Endodermal cell (in vitro differentiated cells): ENCODE measurements at regions not wholly inside any gene's neighbourhood (a gene's known extent, or its start where the extent isn't known, plus 50 kb on each side); places are given as distances from the start of the nearest gene placed in this dataset.

Source experiments
- DNase-seq: peaks from one replicate; pipeline ENCODE4 v3.0.0-alpha.2; 2017
- H3K27ac ChIP-seq: 2 replicates; pipeline ENCODE4 v1.5.1; 2013; ENCODE audit warnings: mild to moderate bottlenecking, low read depth, low read length, moderate library complexity
- H3K27me3 ChIP-seq: 2 replicates; pipeline ENCODE4 v1.6.1; 2013; ENCODE audit warnings: mild to moderate bottlenecking, low read length, moderate library complexity; ENCODE audit not compliant: insufficient read depth, control insufficient read depth, poor library complexity, severe bottlenecking
- H3K36me3 ChIP-seq: 2 replicates; pipeline ENCODE4 v1.7.0; 2013; ENCODE audit warnings: mild to moderate bottlenecking, low read length, moderate library complexity; ENCODE audit not compliant: control insufficient read depth, insufficient read depth
- H3K4me1 ChIP-seq: one replicate; pipeline ENCODE4 v1.7.0; 2013; ENCODE audit warnings: low read length; ENCODE audit not compliant: control insufficient read depth, insufficient read depth
- H3K4me3 ChIP-seq: 2 replicates; pipeline ENCODE4 v1.5.1; 2013; ENCODE audit warnings: mild to moderate bottlenecking, low read length, moderate library complexity
- H3K9ac ChIP-seq: 2 replicates; pipeline ENCODE4 v1.6.1; 2013; ENCODE audit warnings: mild to moderate bottlenecking, low read length, moderate library complexity; ENCODE audit not compliant: poor library complexity, severe bottlenecking; ENCODE audit errors: extremely low read depth
- H3K9me3 ChIP-seq: 2 replicates; pipeline ENCODE4 v1.6.1; 2013; ENCODE audit warnings: mild to moderate bottlenecking, low read length, moderate library complexity; ENCODE audit not compliant: control insufficient read depth
- H3K27ac Mint-ChIP-seq: 2 replicates; pipeline ENCODE4 v1.8.0; 2020; ENCODE audit warnings: mixed read lengths
- H3K27me3 Mint-ChIP-seq: 2 replicates; pipeline ENCODE4 v1.8.0; 2021; ENCODE audit warnings: mild to moderate bottlenecking, mixed read lengths; ENCODE audit not compliant: insufficient read depth
- H3K36me3 Mint-ChIP-seq: 2 replicates; pipeline ENCODE4 v1.8.0; 2020; ENCODE audit warnings: low read depth, mixed read lengths
- H3K4me1 Mint-ChIP-seq: 2 replicates; pipeline ENCODE4 v1.8.0; 2020; ENCODE audit warnings: mixed read lengths
- H3K4me3 Mint-ChIP-seq: 2 replicates; pipeline ENCODE4 v1.8.0; 2020; ENCODE audit warnings: mild to moderate bottlenecking, moderate library complexity, mixed read lengths
- H3K9me3 Mint-ChIP-seq: 2 replicates; pipeline ENCODE4 v1.8.0; 2020; ENCODE audit warnings: mild to moderate bottlenecking, mixed read lengths
- WGBS, 2 experiments: methylation state at CpG; one replicate each; pipeline versions ENCODE4 v1.1.5 to v1.1.7; 2013; ENCODE audit warnings: missing lambda C conversion rate in 2 of 2, mixed read lengths in 1 of 2; ENCODE audit not compliant: insufficient coverage in 1 of 2, insufficient read length in 1 of 2; 5-methylcytosine and 5-hydroxymethylcytosine counted together
- TF ChIP-seq, protein P1 (sequence below): fragments of 200-600 bp; sonication (generic); conservative IDR thresholded peaks from 2 replicates; pipeline ENCODE4 v1.5.0; 2021; ENCODE audit warnings: antibody characterized with exemption, mild to moderate bottlenecking

DNA sequence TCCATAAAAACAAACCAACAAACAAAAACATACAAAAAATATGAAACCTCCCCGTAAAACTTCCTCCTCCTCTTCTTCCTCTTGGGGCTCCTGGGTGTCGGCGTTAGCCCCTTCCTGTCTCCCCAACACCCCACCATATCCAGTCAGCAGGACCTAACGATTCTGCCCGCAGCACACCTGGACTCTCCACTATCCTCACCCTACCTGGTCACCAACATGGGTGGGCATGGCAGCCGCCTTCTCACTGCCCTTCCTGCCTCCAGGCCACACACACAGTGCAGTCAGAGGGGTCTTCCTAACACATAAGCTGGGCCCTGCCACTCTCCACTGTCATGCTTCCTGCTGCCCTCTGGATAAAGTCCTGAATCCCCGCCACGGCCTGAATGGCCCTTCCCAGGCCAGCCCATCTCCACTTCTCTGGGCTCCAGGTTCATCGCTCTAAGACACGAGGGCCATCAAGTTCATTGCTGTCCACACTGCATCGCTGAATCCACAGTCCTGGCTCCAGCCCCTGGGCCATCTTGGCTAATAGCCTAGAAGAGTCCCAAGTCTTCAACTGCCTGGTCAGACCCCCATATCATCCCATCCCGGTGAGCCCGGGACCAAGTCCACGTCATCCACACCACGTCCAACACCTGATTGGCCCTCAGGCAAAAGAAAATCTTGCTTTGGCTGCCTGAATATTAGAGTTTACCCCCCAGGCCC is 76.2 kb downstream of the IGLL1 start:
- no peak for DNase-seq
- Mint-ChIP-seq H3K36me3 (no peaks in the 10 kb centered on the region), H3K4me1 (peaks cover 16% of the 10 kb centered on the region), H3K27me3 (peaks cover 34% of the 10 kb centered on the region), H3K27ac (no peak overlapping the region), H3K9me3 (no peaks in the 10 kb centered on the region), H3K4me3 (no peak overlapping the region)
- Histone ChIP-seq H3K9me3 (no peaks in the 10 kb centered on the region), H3K4me3 (no peak overlapping the region), H3K27me3 (no peaks in the 10 kb centered on the region), H3K9ac (no peak overlapping the region), H3K36me3 (no peaks in the 10 kb centered on the region), H3K27ac (no peak overlapping the region), H3K4me1 (no peaks in the 10 kb centered on the region)
- TF ChIP-seq, protein P1, sequence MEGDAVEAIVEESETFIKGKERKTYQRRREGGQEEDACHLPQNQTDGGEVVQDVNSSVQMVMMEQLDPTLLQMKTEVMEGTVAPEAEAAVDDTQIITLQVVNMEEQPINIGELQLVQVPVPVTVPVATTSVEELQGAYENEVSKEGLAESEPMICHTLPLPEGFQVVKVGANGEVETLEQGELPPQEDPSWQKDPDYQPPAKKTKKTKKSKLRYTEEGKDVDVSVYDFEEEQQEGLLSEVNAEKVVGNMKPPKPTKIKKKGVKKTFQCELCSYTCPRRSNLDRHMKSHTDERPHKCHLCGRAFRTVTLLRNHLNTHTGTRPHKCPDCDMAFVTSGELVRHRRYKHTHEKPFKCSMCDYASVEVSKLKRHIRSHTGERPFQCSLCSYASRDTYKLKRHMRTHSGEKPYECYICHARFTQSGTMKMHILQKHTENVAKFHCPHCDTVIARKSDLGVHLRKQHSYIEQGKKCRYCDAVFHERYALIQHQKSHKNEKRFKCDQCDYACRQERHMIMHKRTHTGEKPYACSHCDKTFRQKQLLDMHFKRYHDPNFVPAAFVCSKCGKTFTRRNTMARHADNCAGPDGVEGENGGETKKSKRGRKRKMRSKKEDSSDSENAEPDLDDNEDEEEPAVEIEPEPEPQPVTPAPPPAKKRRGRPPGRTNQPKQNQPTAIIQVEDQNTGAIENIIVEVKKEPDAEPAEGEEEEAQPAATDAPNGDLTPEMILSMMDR, result no peak
- WGBS, 2 experiments, result 90 to 93% methylated on average over 13 to 15 of the region's 15 CpGs

DNA sequence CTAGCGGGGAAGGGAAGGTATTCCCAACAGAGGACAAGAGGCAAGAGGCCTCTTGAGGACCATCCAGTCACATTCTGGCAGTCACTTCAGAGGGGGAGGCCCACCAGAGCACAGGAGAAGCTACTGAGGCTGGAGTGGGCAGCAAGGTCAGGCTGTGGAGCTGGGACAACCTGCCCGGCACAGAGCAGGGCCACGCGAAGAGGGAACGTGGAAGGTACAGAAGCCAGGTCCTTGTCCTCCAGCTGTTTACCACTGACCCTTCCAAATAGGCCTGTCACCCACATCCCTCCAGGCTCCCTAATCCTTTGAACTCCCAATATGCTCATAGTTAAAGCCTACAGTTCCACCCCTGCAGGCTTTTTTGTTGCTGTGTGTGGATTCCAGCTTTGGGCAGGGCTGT is 76.9 kb downstream of the IGLL1 start:
- WGBS, 2 experiments, result 93 to 96% methylated on average over 3 to 5 of the region's 5 CpGs
- Mint-ChIP-seq H3K27ac (no peak overlapping the region), H3K4me3 (no peak overlapping the region), H3K27me3 (peaks cover 34% of the 10 kb centered on the region), H3K36me3 (no peaks in the 10 kb centered on the region), H3K4me1 (peaks cover 18% of the 10 kb centered on the region), H3K9me3 (no peaks in the 10 kb centered on the region)
- no peaks in the 10 kb centered on the region for H3K9me3 ChIP-seq
- H3K27me3 ChIP-seq, result no peaks in the 10 kb centered on the region
- H3K4me3 ChIP-seq, result no peak overlapping the region
- H3K27ac ChIP-seq, result no peak overlapping the region
- H3K4me1 ChIP-seq, result no peaks in the 10 kb centered on the region
- TF ChIP-seq, protein P1, result no peak
- no peak for DNase-seq
- no peaks in the 10 kb centered on the region for H3K36me3 ChIP-seq
- H3K9ac ChIP-seq, result no peak overlapping the region

DNA sequence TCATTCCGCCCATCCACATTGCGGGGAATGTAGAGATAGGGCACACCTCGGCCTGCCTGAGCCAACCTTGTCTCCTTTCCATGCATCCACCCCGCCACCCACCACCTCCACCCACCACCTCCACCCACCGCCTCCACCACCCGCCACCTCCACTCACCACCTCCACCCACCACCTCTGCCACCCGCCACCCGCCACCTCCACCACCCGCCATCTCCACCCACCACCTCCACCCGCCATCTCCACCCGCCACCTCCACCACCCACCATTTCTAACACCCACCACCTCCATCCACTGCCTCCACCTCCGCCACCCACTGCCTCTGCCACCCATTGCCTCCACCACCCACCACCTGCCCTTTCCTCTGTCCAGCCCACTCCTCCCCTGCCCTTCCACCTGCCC is 78.4 kb downstream of the IGLL1 start:
- H3K4me1 Mint-ChIP-seq, result peaks cover 18% of the 10 kb centered on the region
- no peak overlapping the region for H3K4me3 Mint-ChIP-seq
- DNase-seq, result no peak
- Histone ChIP-seq H3K36me3 (no peaks in the 10 kb centered on the region), H3K9me3 (no peaks in the 10 kb centered on the region), H3K9ac (no peak overlapping the region), H3K27ac (no peak overlapping the region), H3K4me1 (no peaks in the 10 kb centered on the region), H3K27me3 (no peaks in the 10 kb centered on the region), H3K4me3 (no peak overlapping the region)
- H3K9me3 Mint-ChIP-seq, result no peaks in the 10 kb centered on the region
- H3K36me3 Mint-ChIP-seq, result no peaks in the 10 kb centered on the region
- no peak overlapping the region for H3K27ac Mint-ChIP-seq
- peaks cover 32% of the 10 kb centered on the region for H3K27me3 Mint-ChIP-seq
- TF ChIP-seq, protein P1, result no peak
- 92 to 100% methylated on average over 1 to 8 of the region's 12 CpGs for WGBS, 2 experiments
